ENCODE measurements at regions not wholly inside any gene's neighbourhood (a gene's known extent, or its start where the extent isn't known, plus 50 kb on each side); places are given as distances from the start of the nearest gene placed in this dataset.

GRCh38 chr3:22172964-22173363, 422.0 kb upstream of the ZNF385D start:
- H3K9me3 ChIP-seq (ENCODE audit: control insufficient read depth, insufficient read depth, low read depth, low read length), result no peaks in the 10 kb centered on the region
- no peaks in the 10 kb centered on the region for H3K4me1 ChIP-seq (ENCODE audit: control insufficient read depth, insufficient read depth, low read length)
- ChIA-PET POLR2A (no interaction called here), CTCF (no interaction called here)
- H3K36me3 ChIP-seq (ENCODE audit: control insufficient read depth in 2 of 2, insufficient read depth in 1 of 2, low read length in 2 of 2), result no peaks in the 10 kb centered on the region
- H3K27ac ChIP-seq (ENCODE audit: extremely low read depth, low read depth, low read length), result no peak overlapping the region
- H3K4me3 ChIP-seq (ENCODE audit: low read depth, low read length), result no peak overlapping the region
- TF ChIP-seq GLIS1 (tag by site-specific recombination; IDR thresholded peaks at IDR 0.05) (no peak), ZNF426 (tag by site-specific recombination; IDR thresholded peaks at IDR 0.05) (no peak), YY1 (tag by site-specific recombination; IDR thresholded peaks at IDR 0.05) (no peak), ZNF2 (tag by site-specific recombination; IDR thresholded peaks at IDR 0.05) (no peak), GLI2 (tag by site-specific recombination; IDR thresholded peaks at IDR 0.05; ENCODE audit: borderline replicate concordance, low read depth) (no peak), ZNF561 (tag by site-specific recombination; IDR thresholded peaks at IDR 0.05; ENCODE audit: borderline replicate concordance) (no peak), ZNF501 (tag by site-specific recombination; IDR thresholded peaks at IDR 0.05) (no peak), ZFP41 (tag by site-specific recombination; IDR thresholded peaks at IDR 0.05; ENCODE audit: borderline replicate concordance) (no peak), ZBTB7A (tag by site-specific recombination; IDR thresholded peaks at IDR 0.05; ENCODE audit: low read depth) (no peak), ZNF707 (tag by site-specific recombination; IDR thresholded peaks at IDR 0.05) (no peak), ZNF645 (tag by site-specific recombination; IDR thresholded peaks at IDR 0.05) (no peak), ZNF239 (tag by site-specific recombination; IDR thresholded peaks at IDR 0.05) (no peak)
- TF ChIP-seq, protein P1, sequence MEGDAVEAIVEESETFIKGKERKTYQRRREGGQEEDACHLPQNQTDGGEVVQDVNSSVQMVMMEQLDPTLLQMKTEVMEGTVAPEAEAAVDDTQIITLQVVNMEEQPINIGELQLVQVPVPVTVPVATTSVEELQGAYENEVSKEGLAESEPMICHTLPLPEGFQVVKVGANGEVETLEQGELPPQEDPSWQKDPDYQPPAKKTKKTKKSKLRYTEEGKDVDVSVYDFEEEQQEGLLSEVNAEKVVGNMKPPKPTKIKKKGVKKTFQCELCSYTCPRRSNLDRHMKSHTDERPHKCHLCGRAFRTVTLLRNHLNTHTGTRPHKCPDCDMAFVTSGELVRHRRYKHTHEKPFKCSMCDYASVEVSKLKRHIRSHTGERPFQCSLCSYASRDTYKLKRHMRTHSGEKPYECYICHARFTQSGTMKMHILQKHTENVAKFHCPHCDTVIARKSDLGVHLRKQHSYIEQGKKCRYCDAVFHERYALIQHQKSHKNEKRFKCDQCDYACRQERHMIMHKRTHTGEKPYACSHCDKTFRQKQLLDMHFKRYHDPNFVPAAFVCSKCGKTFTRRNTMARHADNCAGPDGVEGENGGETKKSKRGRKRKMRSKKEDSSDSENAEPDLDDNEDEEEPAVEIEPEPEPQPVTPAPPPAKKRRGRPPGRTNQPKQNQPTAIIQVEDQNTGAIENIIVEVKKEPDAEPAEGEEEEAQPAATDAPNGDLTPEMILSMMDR (tag by site-specific recombination; IDR thresholded peaks at IDR 0.05), result no peak

- Histone ChIP-seq H3K4me1 (ENCODE audit: control insufficient read depth, insufficient read depth, low read length) (no peaks in the 10 kb centered on the region), H3K27ac (ENCODE audit: extremely low read depth, low read depth, low read length) (no peak overlapping the region)
Measured at GRCh38 chr3:22175947-22176346, 424.9 kb upstream of the ZNF385D start.

More at GRCh38 chr3:22175947-22176346, 424.9 kb upstream of the ZNF385D start:
- Histone ChIP-seq H3K4me3 (ENCODE audit: low read depth, low read length) (no peak overlapping the region), H3K36me3 (ENCODE audit: control insufficient read depth in 2 of 2, insufficient read depth in 1 of 2, low read length in 2 of 2) (no peaks in the 10 kb centered on the region), H3K9me3 (ENCODE audit: control insufficient read depth, insufficient read depth, low read depth, low read length) (no peaks in the 10 kb centered on the region)
- CTCF ChIA-PET, result interaction anchor here (0.6 kb wide), 1 partner anchor 789 kb away, joined by 3 read pairs; no protein-coding TSS in a partner anchor
- POLR2A ChIA-PET, result no interaction called here
- TF ChIP-seq WT1 (tag by site-specific recombination; IDR thresholded peaks at IDR 0.05) (no peak), ZNF214 (tag by site-specific recombination; IDR thresholded peaks at IDR 0.05; ENCODE audit: borderline replicate concordance) (no peak), ZNF157 (tag by site-specific recombination; IDR thresholded peaks at IDR 0.05) (no peak), ZNF518A (tag by site-specific recombination; conservative IDR thresholded peaks at IDR 0.05; ENCODE audit: low read depth) (no peak), ZNF394 (tag by site-specific recombination; IDR thresholded peaks at IDR 0.05; ENCODE audit: borderline replicate concordance) (no peak), ZNF23 (tag by site-specific recombination; IDR thresholded peaks at IDR 0.05; ENCODE audit: borderline replicate concordance) (no peak), ZNF184 (tag by site-specific recombination; IDR thresholded peaks at IDR 0.05) (no peak), KLF16 (tag by site-specific recombination; IDR thresholded peaks at IDR 0.05) (no peak), HOXC10 (CRISPR knock-in tag; IDR thresholded peaks at IDR 0.05) (no peak), ZNF211 (tag by site-specific recombination; IDR thresholded peaks at IDR 0.05; ENCODE audit: low read depth) (no peak)
- TF ChIP-seq, protein P2, sequence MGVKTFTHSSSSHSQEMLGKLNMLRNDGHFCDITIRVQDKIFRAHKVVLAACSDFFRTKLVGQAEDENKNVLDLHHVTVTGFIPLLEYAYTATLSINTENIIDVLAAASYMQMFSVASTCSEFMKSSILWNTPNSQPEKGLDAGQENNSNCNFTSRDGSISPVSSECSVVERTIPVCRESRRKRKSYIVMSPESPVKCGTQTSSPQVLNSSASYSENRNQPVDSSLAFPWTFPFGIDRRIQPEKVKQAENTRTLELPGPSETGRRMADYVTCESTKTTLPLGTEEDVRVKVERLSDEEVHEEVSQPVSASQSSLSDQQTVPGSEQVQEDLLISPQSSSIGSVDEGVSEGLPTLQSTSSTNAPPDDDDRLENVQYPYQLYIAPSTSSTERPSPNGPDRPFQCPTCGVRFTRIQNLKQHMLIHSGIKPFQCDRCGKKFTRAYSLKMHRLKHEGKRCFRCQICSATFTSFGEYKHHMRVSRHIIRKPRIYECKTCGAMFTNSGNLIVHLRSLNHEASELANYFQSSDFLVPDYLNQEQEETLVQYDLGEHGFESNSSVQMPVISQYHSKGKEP (tag by site-specific recombination; IDR thresholded peaks at IDR 0.05), result no peak
- TF ChIP-seq, protein P3, sequence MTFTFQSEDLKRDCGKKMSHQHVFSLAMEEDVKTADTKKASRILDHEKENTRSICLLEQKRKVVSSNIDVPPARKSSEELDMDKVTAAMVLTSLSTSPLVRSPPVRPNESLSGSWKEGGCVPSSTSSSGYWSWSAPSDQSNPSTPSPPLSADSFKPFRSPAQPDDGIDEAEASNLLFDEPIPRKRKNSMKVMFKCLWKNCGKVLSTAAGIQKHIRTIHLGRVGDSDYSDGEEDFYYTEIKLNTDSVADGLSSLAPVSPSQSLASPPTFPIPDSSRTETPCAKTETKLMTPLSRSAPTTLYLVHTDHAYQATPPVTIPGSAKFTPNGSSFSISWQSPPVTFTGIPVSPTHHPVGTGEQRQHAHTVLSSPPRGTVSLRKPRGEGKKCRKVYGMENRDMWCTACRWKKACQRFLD (tag by site-specific recombination; IDR thresholded peaks at IDR 0.05), result no peak

Measured in HEK293 (cell line).